Umbilical cord (tissue), 1 donor: ENCODE measurements at regions not wholly inside any gene's neighbourhood (a gene's known extent, or its start where the extent isn't known, plus 50 kb on each side); places are given as distances from the start of the nearest gene placed in this dataset.

Experiments
- DNase-seq: peaks from one replicate; pipeline ENCODE4 v3.0.0-alpha.2; 2015; ENCODE audit warnings: low spot score

GRCh38 chr4:67048530-67048929, 496.8 kb downstream of the CENPC start:
- no peak for DNase-seq

GRCh38 chr4:67040315-67040714, 505.0 kb downstream of the CENPC start:
- DNase-seq: no peak

GRCh38 chr4:67038228-67038566, 507.1 kb downstream of the CENPC start:
- DNase-seq: no peak

GRCh38 chr4:67037504-67038227, 507.6 kb downstream of the CENPC start:
- DNase-seq: peak; percentile 50

- DNase-seq: no peak
Observed at GRCh38 chr4:67036791-67037190, 508.5 kb downstream of the CENPC start.

GRCh38 chr4:67035986-67036385, 509.3 kb downstream of the CENPC start:
- DNase-seq: no peak

GRCh38 chr4:67035501-67035900, 509.8 kb downstream of the CENPC start:
- peak; percentile 28 for DNase-seq

- DNase-seq: no peak
Observed at GRCh38 chr4:67030636-67031035, 514.7 kb downstream of the CENPC start.

GRCh38 chr4:67020438-67020797, 524.9 kb downstream of the CENPC start:
- no peak for DNase-seq

- no peak for DNase-seq
Observed at GRCh38 chr4:67019686-67020437, 525.4 kb downstream of the CENPC start.

- DNase-seq: no peak
Observed at GRCh38 chr4:67014592-67014991, 530.7 kb downstream of the CENPC start.

- no peak for DNase-seq
Observed at GRCh38 chr4:67006791-67007190, 538.5 kb downstream of the CENPC start.

GRCh38 chr4:66991521-66991920, 553.8 kb downstream of the CENPC start:
- DNase-seq: no peak

- DNase-seq: peak; percentile 44
Observed at GRCh38 chr4:66974665-66975064, 570.6 kb downstream of the CENPC start.

GRCh38 chr4:66972087-66972486, 573.2 kb downstream of the CENPC start:
- no peak for DNase-seq

- DNase-seq: no peak
Observed at GRCh38 chr4:66964467-66964866, 580.8 kb downstream of the CENPC start.

- no peak for DNase-seq
Observed at GRCh38 chr4:66963084-66963483, 582.2 kb downstream of the CENPC start.

GRCh38 chr4:66959207-66959606, 586.1 kb downstream of the CENPC start:
- no peak for DNase-seq

- DNase-seq: no peak
Observed at GRCh38 chr4:66956852-66957251, 588.5 kb downstream of the CENPC start.

- no peak for DNase-seq
Observed at GRCh38 chr4:66956426-66956825, 588.9 kb downstream of the CENPC start.

- DNase-seq: no peak
Observed at GRCh38 chr4:66955784-66956183, 589.5 kb downstream of the CENPC start.

GRCh38 chr4:66949419-66949818, 595.9 kb downstream of the CENPC start:
- DNase-seq: peak; percentile 45

GRCh38 chr4:66946761-66947160, 598.5 kb downstream of the CENPC start:
- DNase-seq: no peak
